SU-DHL-6 (cell line): ENCODE measurements at regions not wholly inside any gene's neighbourhood (a gene's known extent, or its start where the extent isn't known, plus 50 kb on each side); places are given as distances from the start of the nearest gene placed in this dataset.

ENCODE experiments used
- H2AFZ ChIP-seq: fragments of 200-600 bp; sonication (generic); 2 replicates; pipeline ENCODE4 v1.6.1; 2014; ENCODE audit warnings: low read depth, mild to moderate bottlenecking, moderate library complexity, mixed read lengths, antibody characterized with exemption, low read length; ENCODE audit not compliant: severe bottlenecking
- H3F3A ChIP-seq: fragments of 200-600 bp; shearing (Covaris generic); 2 replicates; pipeline ENCODE4 v1.6.0; 2016; ENCODE audit warnings: antibody characterized with exemption, mild to moderate bottlenecking; ENCODE audit not compliant: insufficient read depth
- H3K27ac ChIP-seq: fragments of 200-600 bp; sonication (generic); 2 replicates; pipeline ENCODE4 v1.5.1; 2016; ENCODE audit warnings: low read depth, mild to moderate bottlenecking, low read length, moderate library complexity, mixed read lengths
- H3K27me3 ChIP-seq: fragments of 200-600 bp; sonication (generic), shearing (Covaris generic); 2 replicates; pipeline ENCODE4 v1.6.0; 2014; ENCODE audit warnings: mild to moderate bottlenecking, low read length
- H3K36me3 ChIP-seq: fragments of 200-600 bp; sonication (generic); 2 replicates; pipeline ENCODE4 v1.6.1; 2014; ENCODE audit warnings: mild to moderate bottlenecking, low read length, mixed read lengths
- H3K4me2 ChIP-seq: fragments of 300-600, 200-600 bp; shearing (Covaris generic), sonication (generic); 2 replicates; pipeline ENCODE4 v1.6.0; 2014; ENCODE audit warnings: low read length, low read depth, mild to moderate bottlenecking; ENCODE audit not compliant: poor library complexity, severe bottlenecking
- H3K4me3 ChIP-seq: fragments of 200-600 bp; sonication (generic); 2 replicates; pipeline ENCODE4 v1.5.1; 2014; ENCODE audit warnings: antibody characterized with exemption, low read length, mild to moderate bottlenecking, mixed read lengths; ENCODE audit not compliant: insufficient read depth, poor library complexity, severe bottlenecking
- H3K79me2 ChIP-seq: fragments of 200-600 bp; sonication (generic); 2 replicates; pipeline ENCODE4 v1.6.1; 2014; ENCODE audit warnings: mild to moderate bottlenecking, low read length, moderate library complexity; ENCODE audit not compliant: insufficient read depth
- H3K9ac ChIP-seq: fragments of 200-600 bp; sonication (generic); 2 replicates; pipeline ENCODE4 v1.7.0; 2014; ENCODE audit warnings: mild to moderate bottlenecking, low read length
- H3K9me2 ChIP-seq: fragments of 200-600 bp; sonication (generic); replicated peaks from 2 replicates; pipeline ENCODE4 v1.6.1; 2014; ENCODE audit warnings: low read length; ENCODE audit not compliant: insufficient read depth
- H3K9me3 ChIP-seq: fragments of 200-600 bp; sonication (generic); 2 replicates; pipeline ENCODE4 v1.6.1; 2014; ENCODE audit warnings: low read length, mixed read lengths; ENCODE audit not compliant: insufficient read depth
- H4K20me1 ChIP-seq: fragments of 200-600 bp; sonication (generic); 2 replicates; pipeline ENCODE4 v1.6.1; 2014; ENCODE audit warnings: low read depth, mild to moderate bottlenecking, antibody characterized with exemption, low read length, moderate library complexity, mixed read lengths
- CTCF ChIP-seq: fragments of 200-600 bp; sonication (generic); IDR thresholded peaks from one replicate; pipeline ENCODE4 v1.5.1; 2017; ENCODE audit warnings: antibody characterized with exemption, mild to moderate bottlenecking, low read length, moderate library complexity; ENCODE audit not compliant: insufficient read depth, poor library complexity, severe bottlenecking
- EZH2phosphoT487 ChIP-seq: fragments of 200-600 bp; sonication (generic), shearing (Covaris generic); conservative IDR thresholded peaks from 2 replicates; pipeline ENCODE4 v1.6.1; 2018; ENCODE audit warnings: mild to moderate bottlenecking, antibody characterized with exemption, low read length, moderate library complexity, mixed read lengths

- no peaks in the 10 kb centered on the region for H3K36me3 ChIP-seq
- H3K9me2 ChIP-seq, result no peaks in the 10 kb centered on the region
- no peak overlapping the region for H3K27ac ChIP-seq
- no peaks in the 10 kb centered on the region for H3K27me3 ChIP-seq
- no peak overlapping the region for H3K4me2 ChIP-seq
- H3K9ac ChIP-seq, result no peak overlapping the region
- H4K20me1 ChIP-seq, result no peaks in the 10 kb centered on the region
- no peaks in the 10 kb centered on the region for H3F3A ChIP-seq
- no peak overlapping the region for H2AFZ ChIP-seq
- H3K79me2 ChIP-seq, result no peaks in the 10 kb centered on the region
- no peak overlapping the region for H3K4me3 ChIP-seq
- no peak for TF ChIP-seq CTCF
- no peak for TF ChIP-seq EZH2phosphoT487
- no peaks in the 10 kb centered on the region for H3K9me3 ChIP-seq
Observed at GRCh38 chr14:97218691-97219430, 421.7 kb downstream of the VRK1 start.

- Histone ChIP-seq H3K27me3 (no peaks in the 10 kb centered on the region), H3F3A (no peaks in the 10 kb centered on the region), H3K9me3 (no peaks in the 10 kb centered on the region), H3K4me2 (no peak overlapping the region), H3K36me3 (no peaks in the 10 kb centered on the region), H3K9me2 (no peaks in the 10 kb centered on the region), H4K20me1 (no peaks in the 10 kb centered on the region), H2AFZ (no peak overlapping the region), H3K27ac (no peak overlapping the region), H3K9ac (no peak overlapping the region), H3K4me3 (no peak overlapping the region), H3K79me2 (no peaks in the 10 kb centered on the region)
- TF ChIP-seq CTCF (no peak), EZH2phosphoT487 (no peak)
Observed at GRCh38 chr14:97219431-97220017, 422.3 kb downstream of the VRK1 start.

- no peaks in the 10 kb centered on the region for H3K36me3 ChIP-seq
- TF ChIP-seq EZH2phosphoT487, result no peak
- TF ChIP-seq CTCF, result no peak
- H3K4me2 ChIP-seq, result no peak overlapping the region
- H3K79me2 ChIP-seq, result no peaks in the 10 kb centered on the region
- no peaks in the 10 kb centered on the region for H3K9me2 ChIP-seq
- H3K9ac ChIP-seq, result no peak overlapping the region
- no peaks in the 10 kb centered on the region for H3F3A ChIP-seq
- H3K27me3 ChIP-seq, result no peaks in the 10 kb centered on the region
- H4K20me1 ChIP-seq, result no peaks in the 10 kb centered on the region
- H3K4me3 ChIP-seq, result no peak overlapping the region
- no peaks in the 10 kb centered on the region for H3K9me3 ChIP-seq
- H3K27ac ChIP-seq, result no peak overlapping the region
- no peak overlapping the region for H2AFZ ChIP-seq
Observed at GRCh38 chr14:97221572-97222285, 424.5 kb downstream of the VRK1 start.
